Muscle of leg (tissue), 3 donors: ENCODE measurements at regions not wholly inside any gene's neighbourhood (a gene's known extent, or its start where the extent isn't known, plus 50 kb on each side); places are given as distances from the start of the nearest gene placed in this dataset.
"Not testable (repeated sequence)": the region's sequence is repeated elsewhere in the genome, so short reads cannot be mapped to it uniquely, and the experiment has no call there.

Experiments
- DNase-seq: peaks from one replicate; pipeline ENCODE4 v3.0.0; 2013
- H3K27ac ChIP-seq: one replicate; pipeline ENCODE4 v1.5.1; 2013; ENCODE audit warnings: mild to moderate bottlenecking, low read length, control low read depth
- H3K27me3 ChIP-seq: one replicate; pipeline ENCODE4 v1.6.1; 2013; ENCODE audit warnings: low read length; ENCODE audit not compliant: control insufficient read depth, insufficient read depth
- H3K36me3 ChIP-seq: one replicate; pipeline ENCODE4 v1.6.1; 2013; ENCODE audit warnings: low read length; ENCODE audit not compliant: control insufficient read depth, insufficient read depth
- H3K4me1 ChIP-seq: one replicate; pipeline ENCODE4 v1.6.1; 2013; ENCODE audit warnings: low read length; ENCODE audit not compliant: control insufficient read depth, insufficient read depth
- H3K4me3 ChIP-seq: one replicate; pipeline ENCODE4 v1.5.1; 2013; ENCODE audit warnings: low read length, control low read depth
- H3K9me3 ChIP-seq: replicated peaks from 2 replicates; pipeline ENCODE4 v1.6.1; 2013; ENCODE audit warnings: low read depth, low read length; ENCODE audit not compliant: control insufficient read depth
- WGBS: methylation state at CpG from one replicate; pipeline ENCODE4 v1.1.5; 2013; ENCODE audit warnings: missing lambda C conversion rate; ENCODE audit not compliant: insufficient coverage; 5-methylcytosine and 5-hydroxymethylcytosine counted together

GRCh38 chr11:92168936-92169335 lies 55.7 kb upstream of the FAT3 start:
- DNase-seq: no peak
- Histone ChIP-seq H3K36me3 (no peaks in the 10 kb centered on the region), H3K27ac (no peak overlapping the region), H3K9me3 (no peaks in the 10 kb centered on the region), H3K4me1 (no peaks in the 10 kb centered on the region), H3K4me3 (no peak overlapping the region), H3K27me3 (no peaks in the 10 kb centered on the region)
- no CpG with 5 or more reads among the region's 1 CpG for WGBS

- Histone ChIP-seq H3K9me3 (no peaks in the 10 kb centered on the region), H3K27ac (no peak overlapping the region), H3K36me3 (no peaks in the 10 kb centered on the region), H3K4me1 (no peaks in the 10 kb centered on the region), H3K4me3 (no peak overlapping the region), H3K27me3 (no peaks in the 10 kb centered on the region)
- no CpG with 5 or more reads among the region's 4 CpGs for WGBS
- DNase-seq: no peak
Measured at GRCh38 chr11:92167571-92167970, 57.0 kb upstream of the FAT3 start.

GRCh38 chr11:92166335-92166734 lies 58.3 kb upstream of the FAT3 start:
- Histone ChIP-seq H3K9me3 (no peaks in the 10 kb centered on the region), H3K4me1 (no peaks in the 10 kb centered on the region), H3K36me3 (no peaks in the 10 kb centered on the region), H3K27me3 (no peaks in the 10 kb centered on the region), H3K27ac (no peak overlapping the region), H3K4me3 (no peak overlapping the region)
- DNase-seq: no peak
- no CpG with 5 or more reads among the region's 3 CpGs for WGBS

GRCh38 chr11:92163879-92164278 lies 60.7 kb upstream of the FAT3 start:
- Histone ChIP-seq H3K4me3 (no peak overlapping the region), H3K27ac (no peak overlapping the region), H3K36me3 (no peaks in the 10 kb centered on the region), H3K27me3 (no peaks in the 10 kb centered on the region), H3K9me3 (no peaks in the 10 kb centered on the region), H3K4me1 (no peaks in the 10 kb centered on the region)
- DNase-seq: no peak
- no CpG with 5 or more reads among the region's 1 CpG for WGBS

- Histone ChIP-seq H3K9me3 (no peaks in the 10 kb centered on the region), H3K36me3 (no peaks in the 10 kb centered on the region), H3K4me1 (no peaks in the 10 kb centered on the region), H3K27ac (no peak overlapping the region), H3K27me3 (no peaks in the 10 kb centered on the region), H3K4me3 (no peak overlapping the region)
- no CpG with 5 or more reads among the region's 2 CpGs for WGBS
- no peak for DNase-seq
Measured at GRCh38 chr11:92162776-92163175, 61.8 kb upstream of the FAT3 start.

GRCh38 chr11:92159931-92160330 lies 64.7 kb upstream of the FAT3 start:
- no peak for DNase-seq
- no peaks in the 10 kb centered on the region for H3K27me3 ChIP-seq
- H3K36me3 ChIP-seq: no peaks in the 10 kb centered on the region
- no peak overlapping the region for H3K27ac ChIP-seq
- WGBS: no CpG with 5 or more reads among the region's 1 CpG
- no peak overlapping the region for H3K4me3 ChIP-seq
- no peaks in the 10 kb centered on the region for H3K9me3 ChIP-seq
- no peaks in the 10 kb centered on the region for H3K4me1 ChIP-seq

GRCh38 chr11:92157390-92157789 lies 67.2 kb upstream of the FAT3 start:
- 93% methylated on average over 16 of the region's 35 CpGs for WGBS
- DNase-seq, H3K27me3 ChIP-seq, H3K36me3 ChIP-seq, H3K4me1 ChIP-seq, H3K9me3 ChIP-seq, H3K4me3 ChIP-seq, H3K27ac ChIP-seq: not testable (repeated sequence)

- no peaks in the 10 kb centered on the region for H3K4me1 ChIP-seq
- no peaks in the 10 kb centered on the region for H3K9me3 ChIP-seq
- no peaks in the 10 kb centered on the region for H3K27me3 ChIP-seq
- no CpG with 5 or more reads among the region's 4 CpGs for WGBS
- no peak for DNase-seq
- H3K4me3 ChIP-seq: no peak overlapping the region
- no peak overlapping the region for H3K27ac ChIP-seq
- H3K36me3 ChIP-seq: no peaks in the 10 kb centered on the region
Measured at GRCh38 chr11:92154611-92155010, 70.0 kb upstream of the FAT3 start.

- H3K4me3 ChIP-seq: no peak overlapping the region
- no peaks in the 10 kb centered on the region for H3K36me3 ChIP-seq
- no peak overlapping the region for H3K27ac ChIP-seq
- no peak for DNase-seq
- H3K4me1 ChIP-seq: no peaks in the 10 kb centered on the region
- H3K27me3 ChIP-seq: no peaks in the 10 kb centered on the region
- no CpG with 5 or more reads among the region's 2 CpGs for WGBS
- no peaks in the 10 kb centered on the region for H3K9me3 ChIP-seq
Measured at GRCh38 chr11:92154110-92154509, 70.5 kb upstream of the FAT3 start.

- WGBS: 100% methylated on average over 1 of the region's 2 CpGs
- no peaks in the 10 kb centered on the region for H3K9me3 ChIP-seq
- H3K27me3 ChIP-seq: no peaks in the 10 kb centered on the region
- H3K4me3 ChIP-seq: no peak overlapping the region
- no peaks in the 10 kb centered on the region for H3K4me1 ChIP-seq
- DNase-seq: no peak
- no peak overlapping the region for H3K27ac ChIP-seq
- H3K36me3 ChIP-seq: no peaks in the 10 kb centered on the region
Measured at GRCh38 chr11:92153542-92153941, 71.1 kb upstream of the FAT3 start.

GRCh38 chr11:92152245-92152644 lies 72.4 kb upstream of the FAT3 start:
- no peak overlapping the region for H3K4me3 ChIP-seq
- DNase-seq: no peak
- H3K4me1 ChIP-seq: no peaks in the 10 kb centered on the region
- no peaks in the 10 kb centered on the region for H3K9me3 ChIP-seq
- WGBS: 87% methylated on average over 5 of the region's 7 CpGs
- no peaks in the 10 kb centered on the region for H3K27me3 ChIP-seq
- no peak overlapping the region for H3K27ac ChIP-seq
- H3K36me3 ChIP-seq: no peaks in the 10 kb centered on the region
